ENCODE measurements at regions not wholly inside any gene's neighbourhood (a gene's known extent, or its start where the extent isn't known, plus 50 kb on each side); places are given as distances from the start of the nearest gene placed in this dataset.

GRCh38 chr3:189389346-189389745, 217.6 kb downstream of the TPRG1 start:
- ATAC-seq (ENCODE audit: insufficient read depth, low read depth), result peak; percentile 48; the same call in 2 of the 3 replicates
- Histone ChIP-seq H3K4me3 (ENCODE audit: low read depth in 1 of 2, low read length in 2 of 2) (no peak overlapping the region), H3K9ac (ENCODE audit: low read depth, low read length) (no peak overlapping the region), H2AFZ (ENCODE audit: low read depth, low read length) (no peak overlapping the region), H3K36me3 (ENCODE audit: insufficient read depth, low read length) (no peaks in the 10 kb centered on the region), H3K27me3 (ENCODE audit: insufficient read depth, low read length, poor library complexity) (no peaks in the 10 kb centered on the region), H3K27ac (ENCODE audit: low read length) (no peak overlapping the region), H3K79me2 (ENCODE audit: insufficient read depth, low read length) (no peaks in the 10 kb centered on the region), H3K9me3 (ENCODE audit: insufficient read depth, low read length, severe bottlenecking) (no peaks in the 10 kb centered on the region), H4K20me1 (ENCODE audit: insufficient read depth, low read length) (no peaks in the 10 kb centered on the region), H3K4me2 (ENCODE audit: insufficient read depth, low read length) (no peak overlapping the region), H3K4me1 (ENCODE audit: insufficient read depth, low read length) (peaks cover 6% of the 10 kb centered on the region)
- DNase-seq, result no peak
- TF ChIP-seq, protein P1, sequence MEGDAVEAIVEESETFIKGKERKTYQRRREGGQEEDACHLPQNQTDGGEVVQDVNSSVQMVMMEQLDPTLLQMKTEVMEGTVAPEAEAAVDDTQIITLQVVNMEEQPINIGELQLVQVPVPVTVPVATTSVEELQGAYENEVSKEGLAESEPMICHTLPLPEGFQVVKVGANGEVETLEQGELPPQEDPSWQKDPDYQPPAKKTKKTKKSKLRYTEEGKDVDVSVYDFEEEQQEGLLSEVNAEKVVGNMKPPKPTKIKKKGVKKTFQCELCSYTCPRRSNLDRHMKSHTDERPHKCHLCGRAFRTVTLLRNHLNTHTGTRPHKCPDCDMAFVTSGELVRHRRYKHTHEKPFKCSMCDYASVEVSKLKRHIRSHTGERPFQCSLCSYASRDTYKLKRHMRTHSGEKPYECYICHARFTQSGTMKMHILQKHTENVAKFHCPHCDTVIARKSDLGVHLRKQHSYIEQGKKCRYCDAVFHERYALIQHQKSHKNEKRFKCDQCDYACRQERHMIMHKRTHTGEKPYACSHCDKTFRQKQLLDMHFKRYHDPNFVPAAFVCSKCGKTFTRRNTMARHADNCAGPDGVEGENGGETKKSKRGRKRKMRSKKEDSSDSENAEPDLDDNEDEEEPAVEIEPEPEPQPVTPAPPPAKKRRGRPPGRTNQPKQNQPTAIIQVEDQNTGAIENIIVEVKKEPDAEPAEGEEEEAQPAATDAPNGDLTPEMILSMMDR (IDR thresholded peaks at IDR 0.05; ENCODE audit: borderline replicate concordance, extremely low read depth, low read length, poor library complexity, severe bottlenecking), result no peak

GRCh38 chr3:189393598-189393997, 221.8 kb downstream of the TPRG1 start:
- Histone ChIP-seq H3K79me2 (ENCODE audit: insufficient read depth, low read length) (no peaks in the 10 kb centered on the region), H3K4me1 (ENCODE audit: insufficient read depth, low read length) (peaks cover 6% of the 10 kb centered on the region), H3K4me3 (ENCODE audit: low read depth in 1 of 2, low read length in 2 of 2) (no peak overlapping the region), H3K27ac (ENCODE audit: low read length) (no peak overlapping the region), H4K20me1 (ENCODE audit: insufficient read depth, low read length) (no peaks in the 10 kb centered on the region), H3K36me3 (ENCODE audit: insufficient read depth, low read length) (no peaks in the 10 kb centered on the region), H2AFZ (ENCODE audit: low read depth, low read length) (no peak overlapping the region), H3K9me3 (ENCODE audit: insufficient read depth, low read length, severe bottlenecking) (no peaks in the 10 kb centered on the region), H3K27me3 (ENCODE audit: insufficient read depth, low read length, poor library complexity) (no peaks in the 10 kb centered on the region), H3K9ac (ENCODE audit: low read depth, low read length) (no peak overlapping the region), H3K4me2 (ENCODE audit: insufficient read depth, low read length) (no peak overlapping the region)
- no peak for ATAC-seq (ENCODE audit: insufficient read depth, low read depth)
- DNase-seq, result no peak
- TF ChIP-seq, protein P1 (IDR thresholded peaks at IDR 0.05; ENCODE audit: borderline replicate concordance, extremely low read depth, low read length, poor library complexity, severe bottlenecking), result no peak
- no peak for TF ChIP-seq EZH2 (IDR thresholded peaks at IDR 0.05; ENCODE audit: borderline replicate concordance, low read depth, low read length, severe bottlenecking)

GRCh38 chr3:189394599-189395121, 222.9 kb downstream of the TPRG1 start:
- ATAC-seq (ENCODE audit: insufficient read depth, low read depth) (no peak), DNase-seq (no peak)
- TF ChIP-seq, protein P1 (IDR thresholded peaks at IDR 0.05; ENCODE audit: borderline replicate concordance, extremely low read depth, low read length, poor library complexity, severe bottlenecking), result no peak
- no peak for TF ChIP-seq EZH2 (IDR thresholded peaks at IDR 0.05; ENCODE audit: borderline replicate concordance, low read depth, low read length, severe bottlenecking)
- Histone ChIP-seq H3K4me3 (ENCODE audit: low read depth in 1 of 2, low read length in 2 of 2) (no peak overlapping the region), H3K79me2 (ENCODE audit: insufficient read depth, low read length) (no peaks in the 10 kb centered on the region), H3K27ac (ENCODE audit: low read length) (no peak overlapping the region), H3K9ac (ENCODE audit: low read depth, low read length) (no peak overlapping the region), H3K9me3 (ENCODE audit: insufficient read depth, low read length, severe bottlenecking) (no peaks in the 10 kb centered on the region), H3K36me3 (ENCODE audit: insufficient read depth, low read length) (no peaks in the 10 kb centered on the region), H4K20me1 (ENCODE audit: insufficient read depth, low read length) (no peaks in the 10 kb centered on the region), H3K4me2 (ENCODE audit: insufficient read depth, low read length) (no peak overlapping the region), H3K4me1 (ENCODE audit: insufficient read depth, low read length) (peaks cover under 1% of the 10 kb centered on the region; the same call in 1 of the 2 replicates), H3K27me3 (ENCODE audit: insufficient read depth, low read length, poor library complexity) (no peaks in the 10 kb centered on the region), H2AFZ (ENCODE audit: low read depth, low read length) (no peak overlapping the region)

GRCh38 chr3:189395825-189396224, 224.1 kb downstream of the TPRG1 start:
- no peak for DNase-seq
- no peaks in the 10 kb centered on the region for H4K20me1 ChIP-seq (ENCODE audit: insufficient read depth, low read length)

More at GRCh38 chr3:189395825-189396224, 224.1 kb downstream of the TPRG1 start:
- Histone ChIP-seq H3K4me3 (ENCODE audit: low read depth in 1 of 2, low read length in 2 of 2) (no peak overlapping the region), H2AFZ (ENCODE audit: low read depth, low read length) (no peak overlapping the region), H3K27me3 (ENCODE audit: insufficient read depth, low read length, poor library complexity) (no peaks in the 10 kb centered on the region), H3K4me2 (ENCODE audit: insufficient read depth, low read length) (no peak overlapping the region), H3K36me3 (ENCODE audit: insufficient read depth, low read length) (no peaks in the 10 kb centered on the region), H3K9me3 (ENCODE audit: insufficient read depth, low read length, severe bottlenecking) (no peaks in the 10 kb centered on the region), H3K27ac (ENCODE audit: low read length) (no peak overlapping the region), H3K4me1 (ENCODE audit: insufficient read depth, low read length) (no peaks in the 10 kb centered on the region), H3K79me2 (ENCODE audit: insufficient read depth, low read length) (no peaks in the 10 kb centered on the region), H3K9ac (ENCODE audit: low read depth, low read length) (no peak overlapping the region)
- no peak for TF ChIP-seq EZH2 (IDR thresholded peaks at IDR 0.05; ENCODE audit: borderline replicate concordance, low read depth, low read length, severe bottlenecking)
- TF ChIP-seq, protein P1 (IDR thresholded peaks at IDR 0.05; ENCODE audit: borderline replicate concordance, extremely low read depth, low read length, poor library complexity, severe bottlenecking), result no peak
- no peak for ATAC-seq (ENCODE audit: insufficient read depth, low read depth)

Measured in DND-41 (cell line).